ENCODE measurements at regions not wholly inside any gene's neighbourhood (a gene's known extent, or its start where the extent isn't known, plus 50 kb on each side); places are given as distances from the start of the nearest gene placed in this dataset.

DNA sequence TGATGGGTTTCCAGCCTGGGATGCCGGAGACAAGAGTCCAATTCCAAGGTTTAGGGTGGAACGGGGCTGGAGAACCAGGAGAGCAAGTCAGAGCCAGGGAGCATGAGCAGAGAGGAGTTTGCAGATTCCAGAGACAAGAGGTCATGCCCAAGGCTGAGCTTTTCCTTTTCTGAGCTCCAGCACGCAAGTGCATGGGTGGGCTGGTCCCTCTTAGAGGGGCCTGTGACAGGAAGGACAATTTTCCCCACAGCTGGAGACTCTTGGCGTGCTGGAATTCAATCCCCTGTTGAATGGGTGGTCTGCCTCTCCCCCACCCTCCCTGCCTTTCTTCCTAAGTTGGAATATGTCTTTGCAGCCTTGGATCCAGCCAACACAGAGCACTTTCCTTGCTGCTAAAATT is 431.9 kb downstream of the BCL11B start:
- DNase-seq, result no peak
- intact Hi-C loops (cut with DNase I), result no loop called here
- TF ChIP-seq, protein P1, sequence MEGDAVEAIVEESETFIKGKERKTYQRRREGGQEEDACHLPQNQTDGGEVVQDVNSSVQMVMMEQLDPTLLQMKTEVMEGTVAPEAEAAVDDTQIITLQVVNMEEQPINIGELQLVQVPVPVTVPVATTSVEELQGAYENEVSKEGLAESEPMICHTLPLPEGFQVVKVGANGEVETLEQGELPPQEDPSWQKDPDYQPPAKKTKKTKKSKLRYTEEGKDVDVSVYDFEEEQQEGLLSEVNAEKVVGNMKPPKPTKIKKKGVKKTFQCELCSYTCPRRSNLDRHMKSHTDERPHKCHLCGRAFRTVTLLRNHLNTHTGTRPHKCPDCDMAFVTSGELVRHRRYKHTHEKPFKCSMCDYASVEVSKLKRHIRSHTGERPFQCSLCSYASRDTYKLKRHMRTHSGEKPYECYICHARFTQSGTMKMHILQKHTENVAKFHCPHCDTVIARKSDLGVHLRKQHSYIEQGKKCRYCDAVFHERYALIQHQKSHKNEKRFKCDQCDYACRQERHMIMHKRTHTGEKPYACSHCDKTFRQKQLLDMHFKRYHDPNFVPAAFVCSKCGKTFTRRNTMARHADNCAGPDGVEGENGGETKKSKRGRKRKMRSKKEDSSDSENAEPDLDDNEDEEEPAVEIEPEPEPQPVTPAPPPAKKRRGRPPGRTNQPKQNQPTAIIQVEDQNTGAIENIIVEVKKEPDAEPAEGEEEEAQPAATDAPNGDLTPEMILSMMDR (IDR thresholded peaks at IDR 0.05), result no peak
- no peak overlapping the region for H3K27ac ChIP-seq
- no peaks in the 10 kb centered on the region for H3K27me3 ChIP-seq
- no peak overlapping the region for H3K4me3 ChIP-seq
- H3K36me3 ChIP-seq, result no peaks in the 10 kb centered on the region
- no peaks in the 10 kb centered on the region for H3K9me3 ChIP-seq
- H3K4me1 ChIP-seq, result no peaks in the 10 kb centered on the region
- no peak overlapping the region for H3K9ac ChIP-seq (ENCODE audit: low read depth in 2 of 2, low read length in 2 of 2)

DNA sequence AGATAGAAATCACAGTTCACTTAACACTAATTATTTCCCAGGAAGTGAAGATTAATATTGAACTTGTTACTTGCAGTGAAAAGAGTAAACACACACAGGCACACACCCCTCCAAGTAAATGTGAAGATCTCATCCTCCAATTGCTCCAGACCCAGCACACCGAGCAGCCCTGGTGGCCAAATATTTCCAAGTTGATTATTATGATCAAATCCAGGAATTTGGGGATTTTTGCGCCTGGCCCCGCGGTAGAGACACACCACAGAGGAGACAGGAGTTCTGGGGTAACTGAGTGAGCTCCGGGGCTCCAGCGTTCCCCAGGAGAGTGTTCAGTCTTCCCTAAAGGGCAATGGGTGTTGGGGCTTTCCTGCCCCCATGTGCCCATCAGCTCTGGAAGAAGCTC is 431.5 kb downstream of the BCL11B start:
- H3K4me1 ChIP-seq, result no peaks in the 10 kb centered on the region
- intact Hi-C loops (cut with DNase I), result no loop called here
- no peaks in the 10 kb centered on the region for H3K9me3 ChIP-seq
- no peak overlapping the region for H3K27ac ChIP-seq
- no peak overlapping the region for H3K4me3 ChIP-seq
- no peaks in the 10 kb centered on the region for H3K36me3 ChIP-seq
- H3K27me3 ChIP-seq, result no peaks in the 10 kb centered on the region
- TF ChIP-seq, protein P1 (IDR thresholded peaks at IDR 0.05), result no peak
- no peak overlapping the region for H3K9ac ChIP-seq (ENCODE audit: low read depth in 2 of 2, low read length in 2 of 2)
- DNase-seq, result no peak

DNA sequence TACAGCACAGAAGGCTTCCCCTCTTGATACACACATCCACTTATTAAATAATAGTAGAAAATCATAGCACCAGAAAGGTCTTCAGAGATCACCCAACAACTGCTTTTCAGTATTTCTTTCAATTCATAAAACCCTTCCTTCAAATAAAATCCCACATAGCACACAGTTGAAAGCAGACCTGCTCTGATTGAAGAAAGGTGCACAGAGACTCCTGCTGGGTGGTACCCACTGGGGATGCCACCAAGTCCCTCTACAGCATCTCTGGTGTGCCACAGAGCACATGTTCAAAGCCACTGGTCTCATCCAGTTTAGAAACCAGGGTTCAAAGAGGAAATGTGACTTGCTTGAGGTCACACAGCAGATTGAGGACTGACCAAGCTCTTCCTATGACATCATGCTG is 427.5 kb downstream of the BCL11B start:
- Histone ChIP-seq H3K4me3 (no peak overlapping the region), H3K36me3 (no peaks in the 10 kb centered on the region), H3K27me3 (no peaks in the 10 kb centered on the region), H3K27ac (no peak overlapping the region), H3K9ac (ENCODE audit: low read depth in 2 of 2, low read length in 2 of 2) (no peak overlapping the region), H3K4me1 (no peaks in the 10 kb centered on the region), H3K9me3 (no peaks in the 10 kb centered on the region)
- TF ChIP-seq, protein P1 (IDR thresholded peaks at IDR 0.05), result no peak
- DNase-seq, result no peak
- intact Hi-C loops (cut with DNase I), result no loop called here

DNA sequence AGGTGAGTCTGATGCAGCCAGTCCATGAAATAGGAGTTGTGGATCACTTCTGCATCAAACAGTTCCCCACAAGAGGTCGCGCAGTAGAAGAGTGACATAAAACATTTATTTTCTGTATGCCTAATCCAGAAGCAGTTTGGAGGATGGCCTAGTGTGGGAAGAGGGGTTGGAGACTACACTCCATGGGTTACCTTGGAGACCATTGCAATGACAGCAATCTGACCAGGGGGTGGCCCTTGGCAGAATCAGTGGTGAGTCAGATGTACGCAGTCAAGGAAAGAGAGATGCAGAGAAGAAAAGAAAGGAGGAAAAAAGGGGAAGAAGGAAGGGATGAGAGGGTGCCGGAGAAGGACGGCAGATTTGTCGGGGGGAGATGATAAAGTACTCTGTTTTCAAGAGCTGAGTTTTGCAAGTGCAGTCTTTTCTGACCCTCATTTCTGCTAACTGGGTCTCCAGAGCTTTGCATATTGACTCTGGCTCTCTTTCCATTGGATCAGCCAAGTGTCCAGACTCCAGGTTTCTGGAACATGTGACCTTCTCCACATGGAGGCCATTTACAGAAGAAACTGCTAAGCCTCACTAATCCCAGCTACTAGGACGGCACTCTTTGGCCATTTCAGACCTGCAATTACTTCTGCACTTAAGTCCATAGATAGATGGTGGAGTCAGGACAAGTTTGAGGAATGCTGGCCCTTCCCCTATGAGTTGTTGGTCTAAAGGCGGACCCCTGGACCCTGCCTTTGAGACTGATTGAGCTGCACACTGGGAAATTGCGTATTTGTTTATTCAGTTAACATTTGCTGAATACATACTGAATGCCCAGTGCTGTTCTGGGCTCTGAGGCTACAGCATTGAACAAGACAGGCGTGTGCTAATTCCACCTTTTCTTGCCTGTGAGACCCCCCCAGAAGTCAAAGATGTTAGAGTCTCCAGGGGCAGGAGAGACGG is 424.2 kb downstream of the BCL11B start:
- no peaks in the 10 kb centered on the region for H3K4me1 ChIP-seq
- no peak for DNase-seq
- H3K27me3 ChIP-seq, result no peaks in the 10 kb centered on the region
- intact Hi-C loops (cut with DNase I), result no loop called here
- no peak overlapping the region for H3K9ac ChIP-seq (ENCODE audit: low read depth in 2 of 2, low read length in 2 of 2)
- no peaks in the 10 kb centered on the region for H3K36me3 ChIP-seq
- H3K9me3 ChIP-seq, result no peaks in the 10 kb centered on the region
- no peak overlapping the region for H3K4me3 ChIP-seq
- no peak overlapping the region for H3K27ac ChIP-seq
- TF ChIP-seq, protein P1 (IDR thresholded peaks at IDR 0.05), result no peak

DNA sequence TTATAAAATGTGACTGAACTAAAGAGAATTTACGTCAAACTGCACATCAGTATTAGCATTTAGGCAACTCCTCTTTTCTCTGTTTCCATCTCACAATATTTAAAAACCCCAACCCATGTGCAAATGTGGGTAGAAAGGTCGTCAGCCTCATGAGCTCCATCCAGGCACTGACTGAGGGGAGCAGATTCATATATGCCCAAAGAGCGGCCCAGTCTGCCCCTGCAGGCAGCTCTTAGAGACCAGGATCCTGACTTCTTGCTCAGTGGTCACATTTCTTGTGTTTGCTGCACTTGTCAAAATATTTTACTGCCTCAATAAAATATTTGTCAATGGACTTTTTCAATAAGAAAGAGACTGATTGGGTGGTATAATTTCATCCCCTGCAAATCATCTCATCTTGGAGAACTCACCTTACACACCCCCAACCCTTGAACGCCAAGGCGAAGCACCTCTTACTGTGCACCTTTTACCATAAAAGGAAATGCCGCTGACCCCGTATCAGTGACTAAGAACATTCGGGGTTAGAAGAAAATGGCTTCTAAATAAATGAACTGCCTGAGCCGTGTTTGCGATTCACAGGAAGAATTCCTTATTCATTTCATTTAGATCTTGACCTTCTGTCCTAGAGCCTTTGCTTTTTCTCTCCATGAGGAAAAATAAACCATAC is 418.8 kb downstream of the BCL11B start:
- Histone ChIP-seq H3K27ac (no peak overlapping the region), H3K4me3 (no peak overlapping the region), H3K36me3 (no peaks in the 10 kb centered on the region), H3K4me1 (no peaks in the 10 kb centered on the region), H3K27me3 (no peaks in the 10 kb centered on the region), H3K9me3 (no peaks in the 10 kb centered on the region), H3K9ac (ENCODE audit: low read depth in 2 of 2, low read length in 2 of 2) (no peak overlapping the region)
- DNase-seq, result no peak
- intact Hi-C loops (cut with DNase I), result no loop called here
- TF ChIP-seq, protein P1 (IDR thresholded peaks at IDR 0.05), result no peak

Measured in colonic mucosa (tissue), 4 donors.